ENCODE measurements at regions not wholly inside any gene's neighbourhood (a gene's known extent, or its start where the extent isn't known, plus 50 kb on each side); places are given as distances from the start of the nearest gene placed in this dataset.
"Not testable (repeated sequence)": the region's sequence is repeated elsewhere in the genome, so short reads cannot be mapped to it uniquely, and the experiment has no call there.

DNA sequence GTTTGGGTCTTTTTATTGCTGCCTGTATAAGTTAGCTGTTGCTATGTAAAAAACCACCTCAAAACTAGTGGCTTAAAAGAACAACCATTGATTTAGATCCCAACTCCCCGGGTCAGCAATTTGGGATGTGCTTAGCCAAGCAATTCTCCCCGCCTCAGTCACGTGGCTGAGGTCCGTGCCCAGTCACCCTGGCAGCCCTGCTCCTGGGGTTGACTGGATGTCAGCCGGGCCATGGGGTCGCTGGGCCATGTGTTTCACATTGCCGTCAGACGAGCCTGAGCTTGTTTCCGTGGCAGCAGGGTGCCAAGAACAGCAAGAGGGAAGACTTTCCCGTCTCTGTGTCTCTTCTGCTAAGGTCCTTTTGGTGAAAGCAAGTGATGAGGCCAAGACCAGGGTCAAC is 345.7 kb upstream of the FAT1 start:
- DNase-seq (ENCODE audit: low read depth) = no peak

DNA sequence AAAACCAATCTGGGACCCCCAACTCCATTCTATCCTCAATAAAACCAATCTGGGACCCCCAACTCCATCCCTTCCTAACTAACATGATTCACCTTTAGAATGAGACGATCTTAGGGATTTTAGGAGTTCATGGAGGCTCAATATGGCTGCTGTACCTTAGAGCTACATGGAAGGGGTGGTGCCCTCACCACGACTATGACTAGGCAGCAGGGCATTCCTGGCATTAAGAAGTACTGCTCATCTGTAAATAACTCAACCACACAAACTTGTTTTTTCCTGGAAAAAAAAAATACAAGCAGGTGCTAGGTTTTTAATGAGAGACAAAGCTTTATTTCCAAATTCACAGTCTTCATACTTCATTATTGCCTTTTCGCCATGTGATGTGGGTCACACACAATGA is 346.5 kb upstream of the FAT1 start:
- DNase-seq (ENCODE audit: low read depth) = no peak

DNA sequence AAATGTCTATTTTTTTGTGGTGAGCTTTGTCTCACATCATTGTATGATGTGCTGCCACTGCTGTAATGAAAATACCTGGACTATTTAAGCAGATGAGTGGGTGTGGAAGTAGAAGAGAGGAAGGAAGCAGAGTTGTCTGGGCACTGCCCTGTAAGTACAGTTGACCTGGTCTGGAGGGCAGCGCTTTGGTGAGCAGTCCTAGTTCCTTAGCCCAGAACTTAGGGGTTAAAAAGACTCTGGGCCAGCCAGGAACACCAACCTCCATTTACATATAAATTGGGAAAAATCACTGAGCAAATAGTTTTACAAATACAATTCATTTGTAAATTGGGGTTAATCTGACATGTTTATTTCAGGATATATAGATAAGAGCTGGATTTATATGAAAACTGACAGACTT is 347.1 kb upstream of the FAT1 start:
- DNase-seq (ENCODE audit: low read depth) = no peak

DNA sequence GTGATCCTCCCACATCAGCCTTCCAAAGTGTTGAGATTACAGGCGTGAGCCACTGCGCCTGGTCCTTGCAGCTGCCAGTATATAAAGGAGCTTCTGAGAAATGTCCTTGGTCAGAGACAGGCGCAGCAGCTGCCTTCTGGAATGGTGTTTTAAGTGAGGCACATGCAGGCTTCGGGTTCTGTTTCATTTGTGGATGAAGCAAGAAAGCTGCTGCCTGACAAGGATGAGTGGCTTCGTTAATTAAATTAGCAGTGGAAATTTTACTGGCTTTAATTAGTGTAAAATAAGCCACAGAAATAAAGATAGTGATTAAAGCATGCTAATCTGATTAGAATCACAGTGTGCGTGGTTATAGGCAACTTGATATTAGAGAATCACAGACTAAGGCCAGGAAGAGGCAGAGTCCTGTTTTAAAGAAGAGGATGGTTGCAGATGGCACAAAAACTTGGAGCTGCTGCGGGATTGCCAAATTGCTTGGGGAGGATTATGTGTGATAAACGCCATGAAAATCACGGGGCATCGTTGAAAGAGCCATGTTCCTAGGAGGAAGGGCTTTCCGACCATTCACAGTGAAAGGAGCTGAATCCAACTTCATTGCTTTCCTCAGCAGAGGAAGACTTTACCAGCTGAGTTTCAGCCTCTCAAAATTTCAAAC is 348.4 kb upstream of the FAT1 start:
- DNase-seq (ENCODE audit: low read depth) = peak; percentile 17

DNA sequence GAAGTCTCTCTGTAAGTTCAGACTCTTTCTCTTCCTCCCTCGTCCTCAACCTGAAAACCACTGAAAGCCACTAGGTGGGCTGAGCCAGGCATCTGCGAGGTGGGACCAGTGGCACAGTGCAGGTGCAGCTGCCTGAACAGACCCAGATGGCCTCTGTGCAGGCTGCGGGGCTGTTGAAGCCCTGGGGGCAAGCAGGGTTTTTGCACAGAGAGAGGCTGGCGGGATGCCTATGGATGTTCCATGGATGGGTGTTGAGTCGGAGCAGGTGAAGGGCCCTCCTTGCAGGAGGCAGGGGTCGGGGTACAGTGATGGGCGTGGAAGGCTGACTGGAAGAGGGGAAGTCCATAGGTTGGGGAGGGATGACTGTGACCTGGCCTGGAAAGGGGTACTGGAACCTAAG is 350.2 kb upstream of the FAT1 start:
- DNase-seq (ENCODE audit: low read depth) = no peak

DNA sequence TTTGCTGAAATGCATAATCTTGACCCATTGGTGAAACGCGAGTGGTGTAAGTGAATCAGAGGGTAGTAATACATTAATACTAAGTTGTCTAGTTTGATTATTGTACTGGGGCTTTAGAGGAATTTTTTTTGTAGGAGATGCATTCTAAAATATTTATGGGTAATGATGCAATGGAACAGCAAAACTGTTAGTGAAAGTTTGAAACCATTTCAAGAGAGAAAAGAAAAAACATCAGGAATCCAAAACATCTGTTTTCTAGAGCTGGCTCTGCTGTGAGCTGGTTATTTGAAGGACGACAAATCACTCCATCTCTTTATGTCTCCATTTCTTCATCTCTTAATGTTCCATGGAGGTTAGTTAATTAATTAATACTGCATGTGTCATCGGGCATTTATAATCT is 351.9 kb upstream of the FAT1 start:
- peak; percentile 13 for DNase-seq (ENCODE audit: low read depth)

DNA sequence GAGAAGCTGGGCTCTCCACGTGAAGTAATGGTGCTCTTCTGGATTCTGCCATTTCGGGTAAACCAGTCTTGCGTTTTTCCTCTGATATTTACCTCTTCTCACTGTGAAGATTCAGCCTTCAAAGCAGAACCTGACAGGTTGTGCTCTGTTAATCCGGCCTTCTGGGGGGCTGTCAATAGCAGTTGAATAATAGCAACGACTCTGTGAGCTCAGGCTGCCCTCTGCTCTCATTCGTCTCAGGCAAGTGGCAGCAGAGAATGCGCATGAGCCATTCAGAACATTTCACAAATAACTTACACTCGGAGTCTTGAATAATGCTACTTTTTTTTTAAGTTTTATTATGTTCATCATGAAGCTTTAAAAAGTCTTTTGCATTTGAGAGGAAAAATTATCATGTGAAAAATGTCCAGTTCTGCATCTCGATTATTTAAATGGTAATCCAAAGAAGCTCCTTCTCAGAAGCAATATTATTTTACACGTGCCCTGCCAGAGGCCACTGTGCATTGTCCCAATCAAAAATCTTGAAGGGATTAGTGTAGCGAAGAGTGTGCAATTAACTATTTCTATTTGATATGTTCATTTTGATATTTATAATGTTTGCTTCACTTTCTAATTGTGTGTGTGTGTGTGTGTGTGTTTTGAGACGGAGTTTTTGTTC is 354.2 kb upstream of the FAT1 start:
- no peak for DNase-seq (ENCODE audit: low read depth)

DNA sequence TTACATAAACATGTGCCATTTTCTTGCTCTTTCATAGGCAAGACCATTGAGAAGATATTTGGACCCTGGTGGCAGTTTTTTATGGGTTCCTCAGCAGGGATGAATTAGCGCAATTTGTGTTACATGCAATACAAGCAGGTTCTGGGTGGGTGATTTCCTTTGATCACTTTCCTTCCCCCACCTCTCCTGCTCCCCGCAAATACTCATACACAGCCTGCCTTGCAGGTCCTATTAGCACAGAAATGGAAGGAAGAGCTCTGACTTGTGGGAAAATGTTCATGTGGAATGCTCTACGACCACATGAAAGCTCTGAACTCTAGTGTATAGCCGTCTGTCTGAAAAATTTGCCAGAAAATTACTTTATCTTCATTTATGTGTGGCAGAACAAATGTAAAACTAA is 361.0 kb upstream of the FAT1 start:
- DNase-seq (ENCODE audit: low read depth) = no peak

DNA sequence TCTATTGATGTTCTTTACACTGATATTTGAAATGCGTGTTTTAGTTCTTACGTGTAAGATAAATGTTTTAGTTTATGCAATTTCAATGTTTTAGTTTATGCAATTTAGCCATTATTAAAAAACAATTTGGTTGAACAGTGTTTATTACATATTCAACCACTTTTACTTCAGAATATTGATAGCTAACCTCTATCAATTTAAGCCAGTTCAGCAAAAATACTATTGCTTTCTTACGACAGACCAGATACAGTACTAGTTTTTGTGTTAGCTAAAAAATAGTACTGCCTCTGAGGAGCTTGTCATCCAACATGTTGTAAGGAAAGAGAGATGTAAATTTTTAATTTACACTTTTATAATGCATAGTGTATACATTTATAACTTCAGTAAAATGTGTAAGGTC is 361.7 kb upstream of the FAT1 start:
- DNase-seq (ENCODE audit: low read depth) = no peak

DNA sequence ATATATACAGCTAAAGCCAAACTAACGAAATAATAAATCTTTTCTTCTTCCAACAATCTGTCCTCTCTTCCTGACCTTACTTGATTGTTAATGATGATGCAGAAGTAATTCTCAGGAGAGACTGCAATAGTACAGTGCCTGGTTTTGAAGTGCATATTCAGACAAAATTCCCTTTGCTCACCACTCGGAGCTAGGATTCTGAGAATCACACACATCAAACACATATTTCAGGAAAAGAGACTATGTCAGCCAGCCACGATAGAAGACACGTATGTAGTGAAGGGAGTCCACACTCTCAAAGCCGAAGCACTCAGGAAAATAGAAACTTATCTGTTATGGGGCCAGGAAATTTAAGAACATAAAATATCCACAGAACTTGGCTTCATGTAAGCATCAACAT is 362.5 kb upstream of the FAT1 start:
- DNase-seq (ENCODE audit: low read depth) = no peak

DNA sequence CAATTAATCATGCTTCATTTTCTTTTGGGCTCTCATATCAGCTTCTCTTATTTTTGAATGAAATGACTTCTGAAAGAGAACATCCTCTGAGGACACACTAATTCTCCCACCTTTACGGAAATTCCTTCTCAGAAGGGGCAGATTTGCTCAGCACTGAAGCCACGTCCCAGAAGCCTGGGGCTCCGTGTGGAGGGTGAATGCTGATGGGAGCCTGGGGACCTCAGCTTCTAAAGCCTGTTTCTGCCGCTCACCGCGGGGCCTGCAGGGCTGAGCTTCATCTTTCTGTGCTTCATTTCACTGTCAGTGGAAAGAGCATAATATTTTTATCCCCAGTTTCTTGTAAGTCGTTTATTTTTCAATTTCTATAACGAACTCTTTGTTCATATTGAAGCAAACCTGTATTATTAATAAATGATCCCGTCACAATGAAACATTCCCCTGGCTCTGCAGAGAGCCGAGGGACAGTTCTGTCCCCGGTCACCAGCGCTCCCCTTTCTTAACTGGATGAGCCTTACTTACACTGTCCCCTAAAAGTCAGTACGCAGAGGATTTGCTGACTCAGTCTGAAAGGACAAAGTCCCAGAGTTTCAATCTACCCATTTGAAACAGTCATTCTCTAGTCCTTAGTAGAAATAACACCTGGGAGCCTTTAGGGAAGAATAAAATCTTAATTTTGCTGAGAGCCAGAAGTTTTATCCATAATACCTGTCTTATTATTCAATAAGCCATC is 364.6 kb upstream of the FAT1 start:
- no peak for DNase-seq (ENCODE audit: low read depth)

DNA sequence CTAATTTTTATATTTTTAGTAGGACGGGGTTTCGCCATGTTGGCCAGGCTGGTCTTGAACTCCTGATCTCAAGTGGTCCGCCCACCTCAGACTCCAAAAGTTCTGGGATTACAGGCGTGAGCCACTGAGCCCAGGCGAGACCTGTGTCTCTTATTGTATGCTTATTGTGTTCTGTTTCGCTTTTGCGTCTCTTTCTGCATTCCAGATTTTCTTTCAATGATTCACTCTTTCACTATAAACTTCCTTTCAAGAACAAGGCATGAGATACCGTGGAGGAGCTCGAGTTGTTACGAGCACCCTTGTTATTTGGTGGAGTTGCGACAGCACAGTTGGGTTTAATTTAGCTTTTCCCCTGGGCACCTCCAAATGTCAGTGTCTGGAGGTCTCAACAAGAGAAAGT is 366.7 kb upstream of the FAT1 start:
- DNase-seq (ENCODE audit: low read depth) = no peak

DNA sequence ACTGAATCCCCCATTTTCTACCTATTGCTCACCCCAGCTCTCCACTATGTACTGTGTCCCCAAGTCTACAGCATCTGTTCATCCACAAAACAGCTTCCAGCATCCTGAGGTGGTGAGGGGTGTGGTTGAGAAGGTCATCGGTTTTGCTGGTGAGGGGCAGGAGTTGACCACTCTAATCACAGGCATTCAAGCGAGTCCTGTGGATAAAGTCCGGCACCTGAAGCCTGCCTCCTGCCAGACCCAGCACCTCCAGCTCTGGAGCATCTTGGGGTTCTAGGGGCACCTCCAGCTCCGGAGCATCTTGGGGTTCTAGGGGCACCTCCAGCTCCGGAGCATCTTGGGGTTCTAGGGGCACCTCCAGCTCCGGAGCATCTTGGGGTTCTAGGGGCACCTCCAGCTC is 367.2 kb upstream of the FAT1 start:
- DNase-seq (ENCODE audit: low read depth) = not testable (repeated sequence)

DNA sequence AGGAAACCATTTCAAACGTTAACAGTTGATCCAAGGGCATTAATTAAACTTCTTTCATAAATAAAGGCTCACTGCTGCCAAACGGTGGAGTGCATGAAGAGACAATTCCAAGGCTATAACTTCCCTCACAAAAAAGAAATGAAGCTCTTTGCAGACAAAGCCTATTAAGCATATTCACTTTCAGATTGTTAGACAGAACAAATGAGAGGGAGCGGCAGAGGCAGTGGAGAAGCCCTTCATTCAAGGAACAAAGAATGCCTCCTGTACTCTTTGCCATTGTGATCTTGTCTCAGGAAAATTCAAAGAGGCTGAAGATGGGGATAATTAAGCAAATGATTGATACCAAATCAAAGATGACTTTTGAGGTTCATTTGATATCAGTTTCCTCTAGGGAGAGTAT is 370.5 kb upstream of the FAT1 start:
- DNase-seq (ENCODE audit: low read depth) = no peak

DNA sequence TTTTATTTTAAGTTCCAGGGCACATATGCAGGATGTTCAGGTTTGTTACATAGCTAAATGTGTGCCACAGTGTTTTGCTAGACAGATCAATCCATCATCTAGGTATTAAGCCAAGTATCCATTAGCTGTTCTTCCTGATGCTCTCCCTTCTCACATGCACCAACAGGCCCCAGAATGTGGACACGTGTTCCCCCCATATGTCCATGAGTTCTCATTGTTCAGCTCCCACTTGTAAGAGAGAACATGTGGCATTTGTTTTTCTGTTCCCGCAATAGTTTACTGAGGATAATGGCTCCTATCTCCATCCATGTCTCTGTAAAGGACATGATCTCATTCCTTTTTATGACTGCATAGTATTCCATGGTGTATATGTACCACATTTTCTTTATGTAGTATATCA is 374.8 kb upstream of the FAT1 start:
- no peak for DNase-seq (ENCODE audit: low read depth)

DNA sequence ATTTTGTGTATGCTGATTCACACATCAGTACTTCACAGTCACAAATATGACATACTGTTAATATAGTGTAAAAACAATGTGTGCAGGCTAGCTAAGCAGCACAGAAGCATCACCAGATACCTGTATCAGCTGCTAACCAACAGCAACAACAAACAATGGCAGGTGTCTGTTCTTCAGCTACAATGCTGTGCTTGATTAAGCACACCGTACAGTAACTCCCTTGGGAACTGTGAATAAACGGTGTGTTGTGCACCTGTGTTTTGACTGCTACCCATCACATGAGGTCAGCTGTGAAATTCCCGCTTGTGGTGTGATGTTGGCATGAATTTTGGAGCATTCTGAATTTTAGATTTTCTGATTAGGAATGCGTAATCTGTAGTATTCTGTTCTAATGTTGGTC is 379.7 kb upstream of the FAT1 start:
- no peak for DNase-seq (ENCODE audit: low read depth)

DNA sequence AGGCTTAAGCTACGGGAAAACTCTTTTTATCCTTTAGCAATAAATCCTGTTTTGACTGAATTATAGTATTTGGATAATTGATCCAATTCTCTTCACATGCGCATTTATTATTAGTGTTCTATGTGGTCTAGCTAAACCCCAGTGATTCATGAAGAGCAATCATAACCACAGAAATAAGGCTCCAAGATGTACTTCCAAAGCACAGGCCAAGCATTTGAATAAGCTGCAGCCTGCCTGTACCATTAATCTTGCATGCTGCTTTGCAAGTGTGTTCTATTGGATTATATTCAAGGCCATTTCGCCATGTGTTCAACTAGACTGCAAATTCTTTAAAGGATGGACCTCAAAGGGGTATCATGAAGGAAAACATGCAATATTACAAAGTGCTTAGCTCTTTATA is 385.2 kb upstream of the FAT1 start:
- no peak for DNase-seq (ENCODE audit: low read depth)

DNA sequence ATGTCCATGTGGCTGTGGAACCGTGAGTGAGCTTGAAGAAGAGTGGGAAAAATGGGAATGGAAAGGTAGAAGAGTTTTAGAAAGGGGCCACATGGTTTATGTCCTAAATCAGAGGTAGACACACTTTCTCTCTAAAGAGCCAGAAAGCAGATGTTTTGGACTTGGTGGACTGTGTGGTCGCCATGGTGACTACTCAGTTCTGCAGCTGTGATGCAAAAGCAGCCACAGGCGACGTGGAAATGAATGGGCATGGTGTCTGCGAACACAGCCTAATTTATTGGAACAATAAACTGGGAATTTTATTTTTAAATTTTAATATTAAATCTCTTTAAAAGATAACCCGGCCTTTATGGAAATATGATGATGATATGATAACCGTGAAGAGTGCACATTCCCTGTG is 386.0 kb upstream of the FAT1 start:
- DNase-seq (ENCODE audit: low read depth) = no peak

DNA sequence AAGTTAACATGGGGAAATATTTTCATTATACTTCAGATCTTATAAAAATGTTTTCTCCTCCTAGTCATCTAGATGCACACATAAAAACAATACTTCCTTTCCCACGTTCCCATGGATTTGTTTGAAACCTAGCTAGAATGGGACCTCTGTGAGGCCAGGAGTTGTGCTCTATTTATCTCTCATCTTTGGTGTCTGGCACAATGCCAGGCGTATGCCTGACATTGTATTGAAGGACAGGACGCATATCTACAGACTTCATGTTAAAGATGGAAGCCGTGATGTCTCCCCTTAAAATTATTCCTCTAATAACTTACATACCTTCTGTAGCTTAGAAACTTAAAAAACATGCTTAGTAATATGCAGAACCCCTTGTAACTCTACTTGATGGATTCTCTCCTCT is 394.5 kb upstream of the FAT1 start:
- DNase-seq (ENCODE audit: low read depth) = no peak

DNA sequence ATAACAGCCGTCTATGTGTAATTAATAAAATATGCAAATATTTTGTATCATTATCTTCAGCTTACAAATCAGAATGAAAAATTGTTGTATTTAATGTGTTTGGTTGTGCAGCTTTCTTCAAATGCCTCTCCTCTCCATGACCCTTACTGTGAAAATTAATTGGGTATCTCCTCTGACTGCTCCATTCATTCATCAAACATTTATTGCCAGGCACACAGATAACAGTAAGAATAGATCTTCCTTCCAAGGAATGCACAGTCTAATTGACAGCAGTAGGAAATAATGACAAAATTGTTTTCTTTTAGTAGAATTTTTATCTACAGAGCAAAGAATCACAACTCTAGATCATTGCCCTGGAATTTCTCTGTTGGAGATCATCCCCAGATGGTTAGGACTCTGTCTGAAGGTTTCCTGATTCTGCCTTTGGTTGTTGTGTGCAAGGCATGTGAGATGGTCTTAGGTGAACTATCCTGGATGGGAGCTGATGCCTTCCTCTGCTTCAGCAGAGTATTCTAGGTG is 395.0 kb upstream of the FAT1 start:
- DNase-seq (ENCODE audit: low read depth) = no peak

DNA sequence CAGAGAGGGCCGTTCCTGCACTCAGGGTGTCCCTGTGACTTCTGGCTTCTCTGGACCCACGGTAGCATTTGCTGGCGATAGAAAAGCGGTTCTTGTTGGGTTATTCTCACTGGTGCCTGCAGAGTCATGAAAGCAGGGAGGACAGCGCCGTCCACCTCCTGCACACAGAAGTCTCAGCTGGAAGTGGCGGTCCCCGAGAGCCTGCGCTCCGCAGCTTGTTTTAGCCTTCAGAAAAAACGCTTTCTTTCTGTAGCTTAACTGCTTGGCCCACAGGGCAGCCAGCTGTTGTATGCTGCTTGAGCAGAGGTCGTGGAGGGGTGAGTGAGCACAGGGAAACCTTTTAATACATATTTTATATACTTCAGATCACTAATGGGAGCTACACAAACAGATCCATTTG is 400.7 kb upstream of the FAT1 start:
- no peak for DNase-seq (ENCODE audit: low read depth)

DNA sequence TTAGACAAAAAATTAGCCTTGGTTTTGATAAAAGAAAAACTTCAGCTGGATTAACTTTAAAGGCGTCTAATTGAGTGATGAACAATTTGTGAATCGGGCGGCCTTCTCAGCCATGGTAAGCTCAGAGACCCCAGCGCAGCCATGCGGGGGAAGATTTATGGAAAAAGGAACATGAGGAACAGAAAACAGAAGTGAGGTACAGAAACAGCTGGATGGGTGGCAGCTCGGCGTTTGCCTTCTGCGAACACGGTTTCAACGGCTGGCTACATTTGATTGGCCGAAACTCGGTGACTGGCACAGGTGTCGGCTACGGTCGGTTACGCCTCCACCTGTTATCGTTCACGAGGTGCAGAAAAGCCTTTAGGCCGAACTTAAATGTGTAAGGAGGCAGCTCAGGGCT is 401.4 kb upstream of the FAT1 start:
- DNase-seq (ENCODE audit: low read depth) = no peak

DNA sequence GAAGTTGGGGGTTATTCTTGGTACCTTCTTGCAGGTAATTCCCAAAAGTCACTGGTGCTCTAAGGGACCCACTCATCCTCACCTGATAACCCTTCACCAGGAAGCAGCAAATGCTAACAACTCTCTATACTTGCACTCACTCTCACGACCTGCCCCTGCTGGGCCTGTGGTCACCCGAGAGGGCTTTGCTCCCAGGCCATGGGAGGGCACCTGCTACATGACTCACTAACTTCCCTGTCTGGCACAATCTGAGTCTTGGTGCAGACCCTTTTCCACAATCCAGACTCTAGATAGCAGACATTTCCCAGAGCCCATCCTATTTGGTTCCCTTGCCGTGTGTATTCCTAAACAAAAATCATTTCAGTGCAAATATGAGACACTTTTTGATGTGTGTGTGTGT is 403.8 kb upstream of the FAT1 start:
- no peak for DNase-seq (ENCODE audit: low read depth)
